T-helper 1 cell treated with Interleukin-12 subunit alpha and Interleukin-12 subunit beta and Interleukin-4 antibody, amounts not matched to agents 30 μg/mL and 1 μg/mL, for 36 hours (primary cell): ENCODE measurements at regions not wholly inside any gene's neighbourhood (a gene's known extent, or its start where the extent isn't known, plus 50 kb on each side); places are given as distances from the start of the nearest gene placed in this dataset.

Experiments used
- H3K27ac Mint-ChIP-seq: one replicate; pipeline ENCODE4 v1.8.0; 2021; ENCODE audit warnings: mild to moderate bottlenecking, mixed read lengths
- H3K27me3 Mint-ChIP-seq: one replicate; pipeline ENCODE4 v1.8.0; 2021; ENCODE audit warnings: low read depth, mixed read lengths
- H3K36me3 Mint-ChIP-seq: one replicate; pipeline ENCODE4 v1.8.0; 2021; ENCODE audit warnings: low read depth, mixed read lengths
- H3K4me1 Mint-ChIP-seq: one replicate; pipeline ENCODE4 v1.8.0; 2021; ENCODE audit warnings: low read depth, mixed read lengths
- H3K4me3 Mint-ChIP-seq: one replicate; pipeline ENCODE4 v1.8.0; 2021; ENCODE audit warnings: mild to moderate bottlenecking, moderate library complexity, mixed read lengths
- H3K9me3 Mint-ChIP-seq: one replicate; pipeline ENCODE4 v1.8.0; 2021; ENCODE audit warnings: mixed read lengths

GRCh38 chr9:28045051-28045450, 471.8 kb upstream of the C9orf72 start:
- H3K36me3 Mint-ChIP-seq: no peaks in the 10 kb centered on the region
- H3K27me3 Mint-ChIP-seq: no peaks in the 10 kb centered on the region
- H3K4me1 Mint-ChIP-seq: no peaks in the 10 kb centered on the region
- no peaks in the 10 kb centered on the region for H3K9me3 Mint-ChIP-seq
- no peak overlapping the region for H3K27ac Mint-ChIP-seq
- no peak overlapping the region for H3K4me3 Mint-ChIP-seq

GRCh38 chr9:28050046-28050445, 476.8 kb upstream of the C9orf72 start:
- H3K4me3 Mint-ChIP-seq: no peak overlapping the region
- H3K27ac Mint-ChIP-seq: no peak overlapping the region
- no peaks in the 10 kb centered on the region for H3K36me3 Mint-ChIP-seq
- no peaks in the 10 kb centered on the region for H3K9me3 Mint-ChIP-seq
- H3K4me1 Mint-ChIP-seq: no peaks in the 10 kb centered on the region
- H3K27me3 Mint-ChIP-seq: no peaks in the 10 kb centered on the region

GRCh38 chr9:28050941-28051340, 477.7 kb upstream of the C9orf72 start:
- H3K9me3 Mint-ChIP-seq: no peaks in the 10 kb centered on the region
- H3K36me3 Mint-ChIP-seq: no peaks in the 10 kb centered on the region
- no peak overlapping the region for H3K4me3 Mint-ChIP-seq
- no peak overlapping the region for H3K27ac Mint-ChIP-seq
- no peaks in the 10 kb centered on the region for H3K27me3 Mint-ChIP-seq
- no peaks in the 10 kb centered on the region for H3K4me1 Mint-ChIP-seq

- H3K9me3 Mint-ChIP-seq: no peaks in the 10 kb centered on the region
- H3K36me3 Mint-ChIP-seq: no peaks in the 10 kb centered on the region
- H3K27me3 Mint-ChIP-seq: no peaks in the 10 kb centered on the region
- no peak overlapping the region for H3K27ac Mint-ChIP-seq
- H3K4me1 Mint-ChIP-seq: no peaks in the 10 kb centered on the region
- H3K4me3 Mint-ChIP-seq: no peak overlapping the region
These were observed 478.6 kb upstream of the C9orf72 start for GRCh38 chr9:28051559-28052503.

- Mint-ChIP-seq H3K4me3 (no peak overlapping the region), H3K4me1 (no peaks in the 10 kb centered on the region), H3K36me3 (no peaks in the 10 kb centered on the region), H3K27ac (no peak overlapping the region), H3K9me3 (no peaks in the 10 kb centered on the region), H3K27me3 (no peaks in the 10 kb centered on the region)
These were observed 480.0 kb upstream of the C9orf72 start for GRCh38 chr9:28053096-28053777.

GRCh38 chr9:28056006-28056405, 482.7 kb upstream of the C9orf72 start:
- Mint-ChIP-seq H3K27me3 (no peaks in the 10 kb centered on the region), H3K27ac (no peak overlapping the region), H3K4me3 (no peak overlapping the region), H3K36me3 (no peaks in the 10 kb centered on the region), H3K9me3 (no peaks in the 10 kb centered on the region), H3K4me1 (no peaks in the 10 kb centered on the region)

GRCh38 chr9:28056466-28056865, 483.2 kb upstream of the C9orf72 start:
- no peaks in the 10 kb centered on the region for H3K4me1 Mint-ChIP-seq
- no peaks in the 10 kb centered on the region for H3K27me3 Mint-ChIP-seq
- no peak overlapping the region for H3K27ac Mint-ChIP-seq
- H3K36me3 Mint-ChIP-seq: no peaks in the 10 kb centered on the region
- H3K4me3 Mint-ChIP-seq: no peak overlapping the region
- no peaks in the 10 kb centered on the region for H3K9me3 Mint-ChIP-seq

GRCh38 chr9:28059192-28059591, 485.9 kb upstream of the C9orf72 start:
- H3K4me3 Mint-ChIP-seq: no peak overlapping the region
- no peaks in the 10 kb centered on the region for H3K36me3 Mint-ChIP-seq
- H3K27ac Mint-ChIP-seq: no peak overlapping the region
- no peaks in the 10 kb centered on the region for H3K4me1 Mint-ChIP-seq
- no peaks in the 10 kb centered on the region for H3K27me3 Mint-ChIP-seq
- H3K9me3 Mint-ChIP-seq: no peaks in the 10 kb centered on the region

GRCh38 chr9:28064241-28064815, 491.0 kb upstream of the C9orf72 start:
- Mint-ChIP-seq H3K36me3 (no peaks in the 10 kb centered on the region), H3K27ac (no peak overlapping the region), H3K9me3 (no peaks in the 10 kb centered on the region), H3K4me3 (no peak overlapping the region), H3K27me3 (no peaks in the 10 kb centered on the region), H3K4me1 (no peaks in the 10 kb centered on the region)

- H3K4me1 Mint-ChIP-seq: no peaks in the 10 kb centered on the region
- no peak overlapping the region for H3K27ac Mint-ChIP-seq
- H3K27me3 Mint-ChIP-seq: no peaks in the 10 kb centered on the region
- H3K9me3 Mint-ChIP-seq: no peaks in the 10 kb centered on the region
- H3K4me3 Mint-ChIP-seq: no peak overlapping the region
- H3K36me3 Mint-ChIP-seq: no peaks in the 10 kb centered on the region
These were observed 500.0 kb upstream of the C9orf72 start for GRCh38 chr9:28073270-28073669.

- H3K4me3 Mint-ChIP-seq: no peak overlapping the region
- H3K27me3 Mint-ChIP-seq: no peaks in the 10 kb centered on the region
- no peak overlapping the region for H3K27ac Mint-ChIP-seq
- H3K9me3 Mint-ChIP-seq: no peaks in the 10 kb centered on the region
- no peaks in the 10 kb centered on the region for H3K36me3 Mint-ChIP-seq
- no peaks in the 10 kb centered on the region for H3K4me1 Mint-ChIP-seq
These were observed 506.4 kb upstream of the C9orf72 start for GRCh38 chr9:28079677-28080076.

- no peaks in the 10 kb centered on the region for H3K4me1 Mint-ChIP-seq
- no peaks in the 10 kb centered on the region for H3K36me3 Mint-ChIP-seq
- H3K4me3 Mint-ChIP-seq: no peak overlapping the region
- no peak overlapping the region for H3K27ac Mint-ChIP-seq
- no peaks in the 10 kb centered on the region for H3K27me3 Mint-ChIP-seq
- H3K9me3 Mint-ChIP-seq: no peaks in the 10 kb centered on the region
These were observed 509.4 kb upstream of the C9orf72 start for GRCh38 chr9:28082671-28083070.

GRCh38 chr9:28086881-28087280, 513.6 kb upstream of the C9orf72 start:
- H3K4me3 Mint-ChIP-seq: no peak overlapping the region
- no peak overlapping the region for H3K27ac Mint-ChIP-seq
- no peaks in the 10 kb centered on the region for H3K27me3 Mint-ChIP-seq
- no peaks in the 10 kb centered on the region for H3K36me3 Mint-ChIP-seq
- H3K4me1 Mint-ChIP-seq: no peaks in the 10 kb centered on the region
- H3K9me3 Mint-ChIP-seq: peaks cover 6% of the 10 kb centered on the region

GRCh38 chr9:28092981-28093936, 520.0 kb upstream of the C9orf72 start:
- Mint-ChIP-seq H3K4me3 (no peak overlapping the region), H3K9me3 (peaks cover 9% of the 10 kb centered on the region), H3K27ac (no peak overlapping the region), H3K27me3 (no peaks in the 10 kb centered on the region), H3K36me3 (no peaks in the 10 kb centered on the region), H3K4me1 (no peaks in the 10 kb centered on the region)
